Thyroid gland (tissue), 4 donors: ENCODE measurements at regions not wholly inside any gene's neighbourhood (a gene's known extent, or its start where the extent isn't known, plus 50 kb on each side); places are given as distances from the start of the nearest gene placed in this dataset.

Experiments used
- CTCF ChIP-seq, 6 experiments: fragments of 200-600 bp in 3 of 6; fragments of 450-650 bp in 3 of 6; sonication (generic) in 3 of 6; IDR thresholded peaks; one replicate each; pipeline ENCODE4 v1.5.1; 2016 to 2019; ENCODE audit warnings: antibody characterized with exemption in 6 of 6, mild to moderate bottlenecking in 2 of 6, inconsistent platforms in 1 of 6, moderate library complexity in 1 of 6
- POLR2A ChIP-seq, 2 donors: fragments of 450-650 bp; IDR thresholded peaks; one replicate each; pipeline ENCODE4 v1.6.1; 2017; ENCODE audit warnings: antibody characterized with exemption in 2 of 2, mild to moderate bottlenecking in 2 of 2, moderate library complexity in 1 of 2

- TF ChIP-seq POLR2A (IDR thresholded peaks at IDR 0.05) (no peak), CTCF (IDR thresholded peaks at IDR 0.05) (no peak)
Measured at GRCh38 chr1:57678138-57678537, 254.3 kb upstream of the DAB1 start.
